T47D (cell line): ENCODE measurements at regions not wholly inside any gene's neighbourhood (a gene's known extent, or its start where the extent isn't known, plus 50 kb on each side); places are given as distances from the start of the nearest gene placed in this dataset.
A peak's percentile ranks its signal among the peaks of the same experiment; 100 is the strongest.

Experiments used
- DNase-seq, 2 experiments: peaks; one replicate each; pipeline versions ENCODE4 v3.0.0 to v3.0.0-alpha.2; 2011 to 2012; ENCODE audit warnings: low read depth in 1 of 2, low spot score in 1 of 2
- JUND ChIP-seq: IDR thresholded peaks from 2 replicates; pipeline ENCODE4 v1.6.1; 2012; ENCODE audit warnings: low read depth
- in situ Hi-C: cut with HindIII; loops from 2 replicates; pipeline ENCODE4 v1.10.0; 2016; ENCODE audit warnings: low sequenced_read_pairs, low pct_unique_long_range_greater_than_20kb

DNA sequence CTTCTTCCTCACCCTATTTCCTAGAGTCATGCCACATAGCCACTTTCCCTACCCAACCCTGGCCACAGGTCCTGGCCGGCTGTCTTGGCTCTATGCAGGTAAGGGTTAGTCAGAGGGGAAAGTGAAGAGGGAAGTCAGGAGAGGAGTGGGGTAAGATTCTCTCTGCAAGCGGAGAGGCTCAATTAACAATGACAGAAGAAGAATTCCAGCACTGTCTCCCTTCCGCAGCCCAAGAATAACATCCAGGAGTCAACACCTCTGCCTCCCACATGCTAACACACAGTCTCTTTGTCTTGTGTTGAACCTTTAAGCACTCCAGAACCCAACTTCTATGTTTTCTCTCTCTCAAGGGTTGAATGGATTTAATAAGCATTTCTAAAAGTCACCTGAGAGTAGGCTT is 235.1 kb upstream of the ANKRD55 start:
- in situ Hi-C loops: no loop called here
- no peak for DNase-seq
- TF ChIP-seq JUND: no peak

DNA sequence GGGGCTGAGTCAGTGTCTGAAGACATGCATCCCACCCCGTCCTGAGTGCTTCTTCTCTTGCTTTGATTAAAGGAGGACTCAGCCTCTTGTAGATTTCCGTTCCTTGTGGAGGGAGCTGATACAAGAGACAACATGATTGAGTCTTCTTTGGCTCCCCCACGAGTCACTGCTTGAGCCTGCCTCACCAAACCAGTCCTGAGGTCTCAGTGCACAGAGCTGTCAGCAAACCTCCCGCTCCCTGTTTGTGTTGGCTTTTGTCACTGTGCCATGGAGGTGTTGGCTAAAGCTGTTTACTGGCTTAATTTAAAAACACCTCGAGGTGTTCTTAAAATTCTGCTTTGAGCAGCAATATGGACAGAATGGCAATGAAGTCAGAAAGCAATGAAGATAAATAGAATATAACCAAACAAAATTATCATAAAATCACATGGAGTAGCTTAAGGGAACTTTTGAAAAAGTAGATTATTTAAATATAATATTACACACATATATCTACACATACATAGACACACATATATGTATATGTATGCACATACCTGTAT is 234.1 kb upstream of the ANKRD55 start:
- peak; percentile 60 to 95 for DNase-seq
- peak; percentile 92 for TF ChIP-seq JUND
- in situ Hi-C loops: no loop called here

DNA sequence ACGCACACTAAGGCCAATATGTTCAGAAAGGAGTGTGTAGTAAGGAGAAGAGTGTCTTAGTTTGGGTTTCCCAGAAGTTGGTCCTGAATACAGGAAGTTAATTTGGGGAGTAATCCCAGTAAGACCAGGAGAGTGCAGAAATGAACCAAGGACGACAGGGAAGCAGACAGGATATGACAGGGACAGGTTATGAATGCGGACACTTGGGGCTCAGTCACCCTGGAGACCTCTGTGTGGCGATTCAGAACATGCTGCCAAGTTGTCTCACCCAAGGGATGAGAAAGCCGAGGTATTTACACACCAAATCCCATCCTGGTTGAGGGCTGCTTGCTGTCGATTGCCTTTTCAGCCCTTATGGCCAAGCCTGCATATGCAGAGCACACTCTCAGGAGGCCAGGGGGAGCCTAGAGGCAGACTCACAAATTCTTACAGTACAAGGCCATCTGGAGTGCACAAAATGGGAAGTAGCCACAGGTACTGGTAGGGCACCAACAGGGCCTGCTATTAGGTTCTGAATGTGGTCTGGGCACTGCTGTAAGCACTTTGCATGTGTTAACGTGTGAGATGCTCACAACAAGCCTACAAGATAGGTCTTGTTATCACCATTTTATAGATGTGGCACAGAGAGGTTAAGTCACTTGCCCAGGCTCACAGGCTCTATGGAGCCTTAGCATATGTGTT is 233.1 kb upstream of the ANKRD55 start:
- no peak for DNase-seq
- in situ Hi-C loops: no loop called here
- no peak for TF ChIP-seq JUND

DNA sequence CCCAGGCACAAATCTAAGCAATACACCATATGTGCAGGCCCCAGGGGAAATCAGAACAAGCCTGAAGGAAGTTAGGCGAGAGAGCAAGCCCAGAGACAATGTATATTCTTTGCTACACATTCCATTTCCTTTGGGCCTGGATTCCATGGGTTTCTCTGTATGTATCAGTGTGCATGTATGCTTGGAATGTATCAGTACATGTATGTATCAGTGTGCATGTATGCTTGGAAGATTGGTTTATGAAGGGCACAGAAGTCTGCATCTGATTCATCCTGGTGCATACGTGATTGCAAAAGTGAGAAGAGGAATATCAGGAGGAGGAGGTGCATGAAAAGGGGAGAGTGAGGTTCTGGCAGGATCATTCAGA is 232.6 kb upstream of the ANKRD55 start:
- no peak for TF ChIP-seq JUND
- no peak for DNase-seq
- in situ Hi-C loops: no loop called here

DNA sequence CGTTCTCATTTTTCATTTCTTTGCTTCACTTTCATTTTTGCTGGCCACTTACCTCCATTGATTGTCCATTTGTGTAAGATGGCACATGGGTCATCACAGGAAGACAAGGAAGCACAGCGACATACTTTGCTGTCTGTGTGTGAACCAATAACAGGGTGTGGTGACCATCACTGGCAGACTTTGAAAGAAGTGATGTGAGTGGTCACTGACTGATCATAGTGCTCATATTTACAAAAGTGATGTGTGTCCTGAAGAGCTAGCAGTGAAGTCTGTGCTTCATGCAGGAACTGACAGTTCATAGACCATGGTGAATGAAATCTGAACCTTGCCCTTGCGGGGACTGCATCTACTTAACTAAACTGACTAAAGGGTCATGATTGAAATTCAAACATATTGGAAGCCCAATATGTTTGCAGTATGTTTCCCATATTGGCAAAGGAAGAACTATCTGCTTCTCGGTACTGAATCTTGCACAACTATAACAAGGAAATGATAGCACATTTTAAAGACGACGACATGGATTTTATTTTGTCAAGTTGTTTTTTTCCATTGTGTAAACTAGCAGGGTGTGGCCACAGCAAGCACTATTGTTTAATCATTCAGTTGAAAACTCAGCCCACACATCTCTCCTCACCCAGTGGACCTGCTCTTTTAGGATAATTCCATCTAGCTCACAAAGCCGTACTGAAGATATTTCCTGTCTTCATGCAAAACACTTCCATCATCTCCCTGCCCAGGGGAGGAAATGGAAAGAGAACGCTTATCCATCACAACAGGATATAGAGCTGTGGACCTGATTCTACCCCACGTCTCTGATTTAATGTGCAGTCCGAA is 232.0 kb upstream of the ANKRD55 start:
- no peak for TF ChIP-seq JUND

DNA sequence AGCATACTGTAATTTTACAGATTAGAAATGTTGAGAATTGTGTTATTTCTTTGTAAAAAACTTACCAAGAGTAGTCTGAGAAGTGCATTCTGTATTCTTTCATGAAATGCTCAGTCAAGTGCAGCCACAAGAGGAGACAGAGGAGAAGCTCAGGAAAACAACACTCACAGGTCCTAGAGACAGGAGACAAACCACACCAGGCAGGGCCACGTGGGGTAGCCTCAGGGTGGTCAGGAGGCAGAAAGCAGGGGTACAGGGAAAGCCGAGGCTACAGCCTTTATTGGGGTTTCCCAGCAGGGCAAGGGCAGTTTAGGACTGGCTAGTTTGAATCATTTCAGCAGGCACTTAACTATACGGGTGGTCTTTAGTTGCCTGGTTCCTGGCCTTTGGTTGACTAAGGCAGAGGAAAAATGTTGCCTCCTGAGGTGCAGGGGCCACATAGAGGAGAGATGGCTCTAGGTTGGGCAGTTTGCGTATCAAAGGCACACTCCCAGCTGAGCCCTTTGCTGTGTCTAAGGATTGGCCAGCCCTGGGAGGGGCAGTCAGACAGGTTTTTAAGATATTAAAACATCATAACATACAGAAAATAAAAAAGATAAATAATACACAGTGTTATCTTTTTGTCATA is 230.9 kb upstream of the ANKRD55 start:
- no peak for DNase-seq
- in situ Hi-C loops: no loop called here
- no peak for TF ChIP-seq JUND

More for the DNA sequence above, 232.0 kb upstream of the ANKRD55 start:
- DNase-seq: no peak
- in situ Hi-C loops: no loop called here

DNA sequence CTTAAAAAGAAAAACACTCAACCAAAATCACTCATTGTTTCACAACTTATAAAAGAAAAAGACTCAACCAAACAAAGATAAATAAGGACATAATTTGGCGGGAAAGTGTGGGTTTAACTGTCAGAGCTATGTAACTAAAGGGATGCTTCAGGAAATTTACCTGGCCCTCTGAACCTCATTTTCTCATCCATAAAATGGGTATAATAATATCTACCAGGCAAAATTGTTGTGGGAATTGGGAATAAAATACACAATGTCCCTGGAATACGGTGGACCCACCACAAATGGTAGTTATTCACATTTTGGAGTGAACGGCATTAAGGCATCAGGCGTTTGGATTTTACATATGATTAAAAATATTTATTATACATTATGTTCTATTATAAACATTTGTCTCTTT is 228.5 kb upstream of the ANKRD55 start:
- in situ Hi-C loops: no loop called here
- no peak for DNase-seq
- TF ChIP-seq JUND: no peak

DNA sequence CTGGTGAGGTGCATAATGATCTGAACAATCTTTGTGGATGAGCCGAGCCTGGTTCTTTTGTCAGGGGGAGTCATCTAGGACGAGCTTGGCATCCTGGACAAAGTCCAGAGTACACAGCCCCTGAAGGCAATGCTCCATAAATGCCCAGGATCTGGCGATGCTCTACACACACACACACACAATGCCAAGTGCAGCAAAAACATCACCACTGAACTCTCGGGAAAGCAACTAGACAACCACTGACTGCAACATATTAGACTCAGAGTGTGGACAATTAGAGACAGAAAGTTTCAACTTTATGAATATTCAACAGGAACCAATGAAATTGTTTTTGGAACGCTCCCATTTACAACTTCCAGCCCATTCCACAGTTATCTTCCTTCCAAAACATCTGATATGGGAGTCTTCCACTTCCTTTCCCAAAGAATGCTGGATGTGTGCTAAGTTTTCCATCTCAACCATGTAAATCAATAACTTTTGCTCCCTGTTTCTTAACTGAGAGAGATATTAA is 227.6 kb upstream of the ANKRD55 start:
- DNase-seq: peak in 1 of 2 experiments; percentile 98
- peak; percentile 97 for TF ChIP-seq JUND
- in situ Hi-C loops: no loop called here

DNA sequence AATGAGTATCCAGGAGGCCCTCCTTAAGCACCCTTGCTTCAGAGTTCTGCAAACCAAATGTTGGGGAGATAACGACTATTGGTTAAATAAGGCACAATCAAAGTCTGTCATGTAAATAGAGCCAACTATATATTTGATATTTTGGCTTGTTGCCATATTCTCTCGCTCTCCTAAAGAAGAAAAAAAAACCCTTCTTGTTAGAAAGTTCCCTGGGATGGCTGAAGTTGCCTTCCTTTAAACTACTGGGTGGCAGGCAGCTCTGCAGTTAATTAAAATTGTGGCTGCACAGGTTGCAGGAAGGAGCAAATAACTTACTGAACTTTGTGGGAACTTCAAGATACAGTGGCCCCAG is 227.0 kb upstream of the ANKRD55 start:
- DNase-seq: no peak
- TF ChIP-seq JUND: no peak
- in situ Hi-C loops: no loop called here

DNA sequence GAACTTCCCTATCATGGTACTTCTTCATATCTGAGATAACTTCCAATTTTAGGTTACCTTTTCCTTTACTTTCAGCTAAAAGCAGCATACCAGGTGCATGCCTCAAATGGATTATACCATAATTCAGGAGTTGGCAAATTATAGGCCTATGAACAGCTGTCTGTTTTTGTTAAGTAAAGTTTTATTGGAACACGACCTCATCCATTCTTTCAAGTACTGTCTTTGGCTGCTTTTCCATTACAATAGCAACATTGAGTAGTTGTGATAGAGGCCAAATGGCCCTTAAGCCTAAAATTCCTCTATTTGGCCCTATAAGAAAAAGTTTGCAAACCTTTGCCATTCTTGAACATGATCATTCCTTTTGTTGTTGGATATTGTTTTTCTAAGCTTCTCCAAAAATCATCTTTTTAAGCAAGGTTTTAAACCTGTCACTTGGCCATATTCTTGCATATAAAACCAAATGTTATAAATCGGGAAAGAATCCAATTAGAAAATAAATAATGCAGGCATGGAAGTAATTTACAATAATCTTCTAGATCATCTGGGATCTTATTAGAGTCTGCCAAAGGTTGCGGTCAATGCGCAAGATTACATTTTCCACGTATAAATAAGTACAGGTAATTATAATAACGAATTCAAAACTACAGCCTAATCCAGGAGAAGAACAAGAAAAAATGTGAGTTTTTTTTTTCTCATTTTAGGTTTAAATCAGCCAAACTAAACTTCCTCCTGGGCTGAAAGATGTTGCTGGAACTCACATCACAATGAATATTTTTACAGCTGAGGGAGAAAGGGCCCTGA is 226.5 kb upstream of the ANKRD55 start:
- DNase-seq: no peak
- in situ Hi-C loops: no loop called here
- peak; percentile 83 for TF ChIP-seq JUND

DNA sequence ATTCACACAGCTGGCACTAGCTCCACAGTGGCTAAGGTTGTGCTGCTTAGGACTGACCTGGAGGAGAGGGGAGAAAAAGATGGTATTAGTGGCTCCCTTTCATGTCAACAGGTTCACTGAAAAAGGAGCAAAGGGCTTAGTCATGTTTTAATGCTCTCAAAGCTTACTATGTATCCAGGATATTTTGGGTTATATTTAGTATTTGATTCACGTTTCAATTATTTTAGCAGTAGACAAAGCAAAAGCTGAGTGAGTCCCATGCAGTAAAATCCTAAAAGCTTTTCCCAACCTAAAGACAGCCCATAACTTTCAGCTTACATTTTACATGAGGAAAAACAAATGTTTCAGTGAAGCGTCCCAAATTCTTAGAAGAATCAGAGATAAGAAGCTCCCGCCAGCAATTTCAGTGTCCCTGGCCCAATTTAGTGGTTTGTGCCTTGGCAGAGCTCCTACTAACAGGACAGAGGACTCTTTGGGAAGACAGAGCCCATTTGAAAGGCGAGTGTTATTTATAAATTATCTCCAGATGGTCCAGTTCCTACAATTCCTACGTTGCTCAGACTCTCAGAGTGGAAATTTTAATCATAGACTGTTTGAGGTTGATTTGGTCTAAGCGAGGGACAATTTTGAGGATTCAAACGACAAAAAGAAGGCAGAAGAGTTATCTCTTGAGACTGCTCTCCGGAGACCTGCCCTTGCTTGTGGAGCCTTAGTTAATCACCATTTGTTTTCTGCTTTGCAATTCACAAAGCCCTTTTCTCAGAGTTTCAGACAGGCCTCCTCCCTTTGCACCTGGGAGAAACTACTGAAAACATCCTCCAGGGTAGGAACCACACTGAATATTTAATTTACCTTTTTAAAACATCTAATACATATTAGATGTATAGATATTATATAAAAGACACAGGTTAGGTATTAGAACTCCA is 225.0 kb upstream of the ANKRD55 start:
- DNase-seq: no peak
- TF ChIP-seq JUND: no peak
- in situ Hi-C loops: no loop called here
